ENCODE measurements at regions not wholly inside any gene's neighbourhood (a gene's known extent, or its start where the extent isn't known, plus 50 kb on each side); places are given as distances from the start of the nearest gene placed in this dataset.

- ATAC-seq (no peak), FAIRE-seq (no peak), DNase-seq (ENCODE audit: low read depth, low spot score) (no peak)
- POLR2A ChIA-PET: no interaction called here
- TF ChIP-seq ZNF592 (IDR thresholded peaks at IDR 0.05) (no peak), ZBED1 (IDR thresholded peaks at IDR 0.05; ENCODE audit: borderline replicate concordance) (no peak), CUX1 (IDR thresholded peaks at IDR 0.05; ENCODE audit: insufficient replicate concordance, low read depth, low read length) (no peak), ZNF274 (IDR thresholded peaks at IDR 0.05; ENCODE audit: insufficient read depth, insufficient read length) (no peak), SP1 (IDR thresholded peaks at IDR 0.05; ENCODE audit: low read depth, low read length) (no peak)
- Histone ChIP-seq H3K27me3 (replicated peaks in 1 of 2; ENCODE audit: control insufficient read depth in 2 of 2, insufficient read depth in 2 of 2, low read length in 1 of 2) (no peaks in the 10 kb centered on the region), H3K27ac (ENCODE audit: control insufficient read depth, insufficient read depth) (no peak overlapping the region), H4K20me1 (ENCODE audit: control insufficient read depth, insufficient read depth) (no peaks in the 10 kb centered on the region), H3K4me2 (ENCODE audit: control insufficient read depth, insufficient read depth) (no peak overlapping the region), H3K9me3 (replicated peaks; ENCODE audit: control insufficient read depth, insufficient read depth, low read length) (no peaks in the 10 kb centered on the region), H3K36me3 (ENCODE audit: control insufficient read depth in 2 of 2, insufficient read depth in 2 of 2, low read length in 1 of 2) (no peaks in the 10 kb centered on the region), H2AFZ (ENCODE audit: control insufficient read depth, low read depth, low read length) (no peak overlapping the region), H3K4me3 (no peak overlapping the region), H3K9ac (ENCODE audit: control insufficient read depth, insufficient read depth, low read length) (no peak overlapping the region), H3K79me2 (ENCODE audit: control insufficient read depth, insufficient read depth, low read length) (no peaks in the 10 kb centered on the region), H3K4me1 (ENCODE audit: control insufficient read depth, insufficient read depth, low read length) (no peaks in the 10 kb centered on the region)
- CTCF ChIA-PET: interaction anchor here (1.3 kb wide), 1 partner anchor 19 kb away, joined by 3 read pairs; no protein-coding TSS in a partner anchor
- 0% methylated on average over 3 of the region's 3 CpGs for WGBS (ENCODE audit: insufficient coverage, insufficient replicate concordance, low lambda C conversion rate, missing lambda C conversion rate)
- SMC1A ChIA-PET (ENCODE audit: uncharacterized antibody, unreplicated experiment): no interaction called here
- RAD21 ChIA-PET (ENCODE audit: unreplicated experiment): no interaction called here
- no TSS peak for BruUV-seq (replicated peaks)
- in situ Hi-C loops (cut with MboI): no loop called here
- intact Hi-C loops (cut with micrococcal nuclease; ENCODE audit: unreplicated experiment): no loop called here
Observed at GRCh38 chr2:4077017-4077416, 373.6 kb downstream of the DCDC2C start.

Measured in GM12878 (cell line).